Stimulated activated CD8-positive, alpha-beta memory T cell treated with anti-CD3 and anti-CD28 coated beads, Interleukin-2, amount 100 ng/mL, for 1 hour (primary cell): ENCODE measurements at regions not wholly inside any gene's neighbourhood (a gene's known extent, or its start where the extent isn't known, plus 50 kb on each side); places are given as distances from the start of the nearest gene placed in this dataset.

Experiments
- DNase-seq, 2 donors: peaks; one replicate each; pipeline ENCODE4 v3.0.0-alpha.2; 2020; ENCODE audit warnings: low read depth in 2 of 2

- DNase-seq: no peak
Measured at GRCh38 chr12:127070515-127071157, 1196.3 kb upstream of the TMEM132C start.

- DNase-seq: no peak
Measured at GRCh38 chr12:127074161-127074560, 1192.8 kb upstream of the TMEM132C start.

- DNase-seq: no peak
Measured at GRCh38 chr12:127075981-127076380, 1191.0 kb upstream of the TMEM132C start.

- DNase-seq: no peak
Measured at GRCh38 chr12:127077262-127078045, 1189.5 kb upstream of the TMEM132C start.

GRCh38 chr12:127078577-127079350, 1188.2 kb upstream of the TMEM132C start:
- no peak for DNase-seq

- no peak for DNase-seq
Measured at GRCh38 chr12:127079636-127080035, 1187.3 kb upstream of the TMEM132C start.

- no peak for DNase-seq
Measured at GRCh38 chr12:127081058-127081457, 1185.9 kb upstream of the TMEM132C start.

- no peak for DNase-seq
Measured at GRCh38 chr12:127083008-127083949, 1183.7 kb upstream of the TMEM132C start.

GRCh38 chr12:127101076-127101475, 1165.9 kb upstream of the TMEM132C start:
- DNase-seq: no peak

GRCh38 chr12:127106041-127106440, 1160.9 kb upstream of the TMEM132C start:
- no peak for DNase-seq

- no peak for DNase-seq
Measured at GRCh38 chr12:127106697-127107096, 1160.3 kb upstream of the TMEM132C start.

GRCh38 chr12:127107744-127108143, 1159.2 kb upstream of the TMEM132C start:
- no peak for DNase-seq

GRCh38 chr12:127108360-127109215, 1158.4 kb upstream of the TMEM132C start:
- DNase-seq: peak in 1 of 2 donors; percentile 2

- no peak for DNase-seq
Measured at GRCh38 chr12:127113945-127114344, 1153.0 kb upstream of the TMEM132C start.

- no peak for DNase-seq
Measured at GRCh38 chr12:127115468-127116035, 1151.4 kb upstream of the TMEM132C start.

- DNase-seq: no peak
Measured at GRCh38 chr12:127118251-127118650, 1148.7 kb upstream of the TMEM132C start.

- no peak for DNase-seq
Measured at GRCh38 chr12:127119600-127120140, 1147.3 kb upstream of the TMEM132C start.

GRCh38 chr12:127120851-127121250, 1146.1 kb upstream of the TMEM132C start:
- no peak for DNase-seq

GRCh38 chr12:127121494-127122084, 1145.4 kb upstream of the TMEM132C start:
- no peak for DNase-seq
